Stimulated activated CD8-positive, alpha-beta memory T cell treated with anti-CD3 and anti-CD28 coated beads, Interleukin-4, amount 100 ng/mL, for 4 hours (primary cell): ENCODE measurements at regions not wholly inside any gene's neighbourhood (a gene's known extent, or its start where the extent isn't known, plus 50 kb on each side); places are given as distances from the start of the nearest gene placed in this dataset.
"Not testable (repeated sequence)": the region's sequence is repeated elsewhere in the genome, so short reads cannot be mapped to it uniquely, and the experiment has no call there.

ENCODE experiments used
- DNase-seq, 2 donors: peaks; one replicate each; pipeline ENCODE4 v3.0.0-alpha.2; 2020; ENCODE audit warnings: low read depth in 2 of 2, low spot score in 1 of 2

DNA sequence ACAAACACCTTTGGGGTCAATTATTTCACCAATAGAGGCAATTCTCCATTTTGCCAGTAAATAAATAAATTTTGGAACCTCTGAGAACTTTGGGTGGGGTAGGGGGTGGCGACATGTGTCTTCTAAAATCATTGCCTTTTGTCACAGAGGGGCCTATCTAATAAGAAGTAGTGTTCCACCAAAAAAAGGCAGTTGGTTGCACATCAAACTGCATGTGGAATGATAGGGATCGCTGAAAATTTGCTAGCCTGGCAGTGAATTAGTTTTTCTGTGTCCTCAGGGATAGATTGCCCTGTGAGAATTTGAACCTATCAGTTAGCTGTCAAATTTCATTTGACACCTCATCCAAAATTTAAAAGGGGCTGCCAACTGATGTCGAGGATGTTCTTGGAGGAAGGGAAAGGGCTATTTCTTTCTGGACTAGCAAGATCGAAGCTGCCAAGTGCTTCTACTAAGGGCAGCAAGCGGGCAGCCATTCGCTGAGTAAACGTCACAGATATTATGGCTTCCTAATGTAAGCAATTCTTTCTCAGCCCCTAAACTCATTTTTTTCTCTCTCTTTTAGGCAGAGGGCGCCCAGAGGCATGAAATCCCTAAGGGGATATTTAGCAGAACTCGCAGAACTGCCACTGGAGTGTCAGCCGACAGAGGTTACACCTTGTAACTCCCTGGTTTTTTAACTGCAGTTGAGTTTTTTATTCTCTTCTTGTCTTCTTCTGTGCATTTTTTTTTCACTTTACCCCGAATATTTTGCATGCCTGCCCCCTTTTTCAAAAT is 2208.1 kb upstream of the WWC1 start:
- DNase-seq, result no peak

DNA sequence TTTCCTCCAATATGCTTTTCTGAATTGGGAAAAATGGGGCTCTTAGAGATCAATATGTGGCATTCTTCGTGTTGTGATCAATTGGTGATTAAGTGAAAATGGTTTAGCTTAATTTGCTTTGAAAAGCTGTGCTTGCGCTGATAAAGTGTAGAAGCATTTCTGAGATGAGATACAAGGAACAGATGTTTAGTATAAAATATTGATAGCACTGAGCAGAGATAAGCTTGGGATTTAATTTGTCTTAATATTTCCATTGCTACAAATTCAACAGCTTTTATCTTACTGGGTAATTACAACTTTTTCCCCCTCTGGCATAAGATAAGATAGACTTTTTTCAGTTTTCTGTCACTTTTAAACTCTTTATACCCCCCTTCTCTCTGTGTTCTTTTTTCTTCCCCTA is 2204.9 kb upstream of the WWC1 start:
- DNase-seq, result no peak

DNA sequence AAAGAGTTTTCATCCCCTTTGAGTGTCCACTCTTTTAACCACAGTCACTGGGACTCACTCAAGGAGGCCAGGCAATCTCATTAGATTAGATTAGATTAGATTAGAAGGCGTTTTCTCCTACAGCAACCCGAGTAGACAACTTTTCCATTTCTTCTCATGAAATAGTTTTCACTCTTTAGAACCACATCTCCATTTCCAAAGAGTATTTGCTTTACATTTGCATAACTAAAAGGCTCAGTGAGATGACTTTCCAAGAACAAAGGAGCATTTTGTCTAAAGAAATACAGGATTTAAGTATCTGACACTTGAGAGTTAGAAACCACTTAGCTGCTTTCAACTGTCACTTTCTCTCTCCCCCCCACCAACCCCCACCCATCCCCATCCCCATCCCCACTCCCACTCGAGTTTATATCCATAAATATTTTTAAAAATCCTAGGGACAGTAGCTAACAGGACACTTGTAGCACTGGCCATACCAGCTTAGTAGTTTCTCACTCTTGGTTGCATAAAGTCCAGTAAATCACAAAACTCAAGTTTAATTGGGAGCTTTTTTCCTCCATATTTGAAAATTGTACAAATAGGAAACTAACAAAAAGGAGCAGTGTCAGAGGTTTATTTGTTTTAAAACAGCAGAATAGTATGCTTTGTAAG is 2202.9 kb upstream of the WWC1 start:
- no peak for DNase-seq

DNA sequence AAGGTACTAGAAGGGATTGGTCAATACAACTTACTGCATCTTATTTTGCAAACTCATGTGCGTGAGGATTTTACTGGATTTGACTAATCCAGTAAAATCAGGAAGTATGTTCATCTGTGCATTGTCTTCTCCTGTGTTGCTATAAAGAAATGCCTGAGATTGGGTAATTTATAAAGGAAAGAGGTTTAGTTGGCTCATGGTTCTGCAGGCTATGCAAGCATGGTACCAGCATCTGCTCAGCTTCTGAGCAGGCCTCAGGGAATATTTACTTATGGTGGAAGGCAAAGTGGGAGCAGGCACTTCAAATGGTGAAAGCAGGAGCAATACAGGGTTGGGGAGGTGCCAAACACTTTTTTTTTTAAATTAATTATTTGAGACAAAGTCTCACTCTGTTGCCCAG is 2199.5 kb upstream of the WWC1 start:
- DNase-seq, result no peak

DNA sequence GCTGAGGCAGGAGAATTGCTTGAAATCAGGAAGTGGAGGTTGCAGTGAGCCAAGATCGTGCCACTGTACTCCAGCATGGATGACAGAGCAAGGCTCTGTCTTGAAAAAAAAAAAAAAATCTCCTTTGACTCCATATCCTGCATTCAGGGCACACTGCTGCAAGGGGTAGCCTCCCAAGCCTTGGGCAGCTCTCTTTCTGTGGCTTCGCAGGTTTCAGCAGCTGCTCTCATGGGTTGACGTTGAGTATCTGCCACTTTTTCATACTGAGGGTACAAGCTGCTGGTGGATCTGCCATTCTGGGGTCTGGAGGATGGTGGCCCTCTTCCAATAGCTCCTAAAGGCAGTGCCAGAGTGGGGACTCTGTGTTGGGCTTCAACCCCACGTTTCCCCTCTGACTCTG is 2198.1 kb upstream of the WWC1 start:
- DNase-seq, result no peak

DNA sequence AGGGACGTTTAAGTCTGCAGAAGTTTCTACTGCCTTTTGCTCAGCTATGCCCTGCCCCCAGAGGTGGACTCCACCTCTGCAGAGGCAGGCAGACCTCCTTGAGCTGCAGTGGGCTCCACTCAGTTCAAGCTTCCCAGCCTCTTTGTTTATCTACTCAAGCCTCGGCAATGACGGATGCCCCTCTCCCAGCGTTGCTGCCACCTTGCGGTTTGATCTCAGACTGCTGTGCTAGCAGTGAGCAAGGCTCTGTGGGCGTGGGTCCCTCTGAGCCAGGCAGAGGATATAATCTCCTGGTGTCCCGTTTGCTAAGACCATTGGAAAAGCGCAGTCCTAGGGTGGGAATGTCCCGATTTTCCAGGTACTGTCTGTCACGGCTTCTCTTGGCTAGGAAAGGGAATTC is 2188.5 kb upstream of the WWC1 start:
- no peak for DNase-seq

DNA sequence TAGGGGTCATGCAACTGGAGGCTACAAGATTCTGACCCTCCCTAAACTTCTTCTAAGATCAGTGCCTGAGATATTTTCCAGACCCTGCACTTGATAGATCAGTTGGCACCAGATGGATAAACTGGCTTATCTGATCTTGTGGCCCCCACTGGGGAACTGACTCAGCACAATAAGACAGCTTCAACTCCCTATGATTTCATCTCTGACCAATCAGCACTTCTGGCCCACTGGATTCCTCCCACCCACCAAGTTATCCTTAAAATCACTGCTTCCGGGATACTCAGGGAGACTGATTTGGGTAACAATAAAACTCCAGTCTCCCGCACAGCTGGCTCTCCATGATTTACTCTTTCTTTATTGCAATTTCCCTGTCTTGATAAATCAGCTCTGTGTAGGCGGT is 2180.4 kb upstream of the WWC1 start:
- DNase-seq, result no peak

DNA sequence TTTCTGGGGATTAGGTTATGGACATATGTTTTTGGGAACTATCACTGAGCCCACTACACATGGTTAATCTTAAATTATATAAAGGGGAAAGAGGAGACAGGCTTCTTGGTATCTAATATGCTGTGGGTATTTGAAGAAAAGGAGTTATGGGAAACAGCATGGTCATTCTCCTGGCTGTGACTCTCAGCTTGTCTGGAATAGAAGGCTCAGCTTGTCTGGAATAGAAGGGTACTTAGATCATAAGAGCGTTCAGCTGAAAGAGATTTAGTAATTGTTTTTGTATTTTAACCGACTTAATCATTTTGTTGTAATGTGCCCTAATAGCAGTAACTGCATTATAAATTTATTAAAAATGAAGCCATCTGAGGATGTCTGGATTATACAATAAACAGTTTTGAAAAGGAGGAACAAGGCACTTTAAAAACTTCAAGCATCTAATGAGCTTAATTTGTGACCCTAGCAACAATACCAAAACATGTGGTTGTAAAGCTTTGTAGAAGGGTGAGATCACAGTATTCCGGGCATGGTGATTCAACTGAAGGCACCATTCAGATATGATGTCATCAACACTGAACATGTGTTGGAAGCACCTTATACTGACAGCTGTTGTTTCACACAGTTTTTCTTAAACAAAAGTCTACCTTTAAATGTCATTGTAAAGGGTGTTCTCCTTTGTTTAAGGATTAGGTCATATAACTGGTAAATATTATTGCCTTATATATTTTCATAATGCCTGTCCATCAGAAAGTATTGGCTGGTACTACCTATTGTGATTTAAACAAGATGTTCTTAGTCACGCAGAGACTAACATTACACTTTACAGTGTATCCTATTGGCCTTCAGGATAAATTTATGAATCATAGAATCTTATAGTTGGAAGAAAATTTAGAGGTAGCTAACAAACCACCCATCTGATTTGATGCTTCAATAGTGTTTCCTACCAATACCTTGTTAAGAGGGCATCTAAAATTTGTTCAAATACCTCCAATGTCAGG is 2174.1 kb upstream of the WWC1 start:
- DNase-seq, result no peak

DNA sequence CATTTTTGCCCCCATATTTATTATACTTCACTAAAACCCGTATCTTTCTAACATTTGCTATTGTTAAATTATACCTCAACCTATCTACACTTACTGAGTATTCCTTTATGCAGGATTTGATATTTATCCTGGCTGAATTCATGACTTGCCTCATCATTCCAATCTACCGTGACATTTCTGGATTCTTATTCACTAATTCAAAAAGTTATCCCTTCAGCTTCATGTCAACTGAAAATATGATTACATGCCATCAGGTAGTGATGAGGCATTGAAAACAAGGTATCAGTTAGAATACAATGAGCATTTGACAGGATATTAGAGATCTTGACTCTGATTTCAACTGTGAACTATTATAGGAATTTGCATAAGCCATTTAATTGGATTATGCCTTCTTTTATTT is 2171.9 kb upstream of the WWC1 start:
- DNase-seq, result no peak

DNA sequence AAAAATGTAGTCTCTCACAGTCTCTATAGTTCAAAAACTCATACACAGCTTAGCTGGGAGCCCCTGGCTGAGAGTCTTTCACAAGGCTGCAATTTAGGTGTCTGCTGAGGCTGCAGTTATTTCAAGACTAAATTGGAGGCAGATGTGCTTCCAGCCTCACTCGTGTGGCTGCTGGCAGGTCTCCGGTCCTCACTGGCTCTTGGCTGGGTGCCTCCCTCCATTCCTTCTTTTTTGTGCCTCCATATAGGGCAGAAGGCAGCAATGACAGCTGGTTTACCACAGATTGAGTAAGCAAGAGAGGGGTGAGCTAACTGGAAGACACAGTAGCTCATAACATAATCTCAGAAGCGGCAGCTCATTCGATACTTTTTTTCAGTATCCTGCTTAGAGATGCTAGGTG is 2167.7 kb upstream of the WWC1 start:
- DNase-seq, result no peak

DNA sequence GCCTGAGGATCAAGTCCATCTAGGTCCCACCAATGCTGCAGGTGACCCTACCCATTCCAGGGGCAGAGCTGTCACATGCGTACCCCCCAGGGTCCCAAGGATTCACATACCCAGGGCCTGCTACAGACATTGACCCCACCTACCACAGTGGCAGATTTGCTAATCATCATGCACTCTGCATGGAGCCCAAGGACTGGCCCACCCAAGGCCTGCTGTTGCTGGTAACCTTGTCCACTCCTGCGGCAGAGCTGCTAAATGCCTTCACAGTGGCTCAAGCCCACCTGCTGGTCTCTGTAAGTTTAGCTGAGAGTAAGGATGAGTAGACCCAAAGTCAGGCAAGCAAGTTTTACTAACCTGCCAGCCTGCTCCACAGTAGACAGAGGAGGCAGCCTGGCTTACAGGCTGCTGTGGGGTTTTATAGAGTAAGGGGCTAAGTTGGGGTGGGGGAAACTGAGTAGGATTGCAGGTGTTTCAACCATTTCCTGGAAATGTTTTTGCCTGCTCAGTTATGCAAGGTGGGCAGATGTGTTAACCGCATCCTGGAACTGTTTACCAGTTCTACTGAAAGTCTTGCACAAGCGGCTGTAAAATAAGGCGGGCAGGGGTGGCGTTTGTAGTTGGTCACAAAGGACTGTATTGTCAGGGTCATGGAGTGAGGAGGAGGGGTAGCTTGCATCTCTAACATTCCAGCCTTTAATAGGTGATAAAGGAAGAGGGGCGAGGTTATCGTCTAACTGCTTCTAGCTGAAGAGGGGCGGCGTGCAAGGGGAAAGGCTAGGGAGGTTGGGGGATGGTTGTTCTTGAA is 2163.5 kb upstream of the WWC1 start:
- DNase-seq, result no peak

DNA sequence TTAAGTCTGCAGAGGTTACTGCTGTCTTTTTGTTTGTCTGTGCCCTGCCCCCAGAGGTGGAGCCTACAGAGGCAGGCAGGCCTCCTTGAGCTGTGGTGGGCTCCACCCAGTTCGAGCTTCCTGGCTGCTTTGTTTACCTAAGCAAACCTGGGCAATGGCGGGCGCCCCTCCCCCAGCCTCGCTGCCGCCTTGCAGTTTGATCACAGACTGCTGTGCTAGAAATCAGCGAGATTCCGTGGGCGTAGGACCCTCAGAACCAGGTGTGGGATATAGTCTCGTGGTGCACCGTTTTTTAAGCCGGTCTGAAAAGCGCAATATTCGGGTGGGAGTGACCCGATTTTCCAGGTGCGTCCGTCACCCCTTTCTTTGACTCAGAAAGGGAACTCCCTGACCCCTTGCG is 2146.3 kb upstream of the WWC1 start:
- not testable (repeated sequence) for DNase-seq

DNA sequence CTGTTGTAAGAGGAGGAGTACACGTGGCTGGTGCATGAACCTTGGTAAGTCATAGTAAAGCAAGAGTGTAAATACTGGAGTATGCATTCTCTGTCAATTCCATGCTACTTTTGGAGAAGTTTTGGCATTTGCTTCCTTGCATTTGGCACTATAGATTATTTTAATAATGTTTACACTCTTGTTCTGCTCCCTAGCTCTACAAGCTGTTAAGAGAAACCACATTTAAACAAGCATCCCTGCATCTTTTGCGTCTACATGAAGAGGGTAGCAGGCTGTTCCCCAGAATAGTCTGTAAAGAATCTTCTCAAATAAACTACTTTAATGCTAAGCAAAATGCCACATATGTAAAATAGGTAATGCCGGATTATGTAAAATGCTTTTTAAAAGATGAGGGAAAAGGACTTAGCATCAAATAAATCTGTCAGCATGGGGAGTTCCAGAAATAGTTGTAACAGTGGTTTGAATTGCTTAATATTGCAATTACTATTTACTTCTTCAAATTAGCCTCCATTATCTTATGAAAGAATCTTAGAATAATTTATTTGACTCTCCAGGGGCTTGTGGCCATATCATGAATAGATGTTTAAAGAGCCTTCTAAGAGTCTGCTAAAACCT is 2127.3 kb upstream of the WWC1 start:
- DNase-seq, result no peak

DNA sequence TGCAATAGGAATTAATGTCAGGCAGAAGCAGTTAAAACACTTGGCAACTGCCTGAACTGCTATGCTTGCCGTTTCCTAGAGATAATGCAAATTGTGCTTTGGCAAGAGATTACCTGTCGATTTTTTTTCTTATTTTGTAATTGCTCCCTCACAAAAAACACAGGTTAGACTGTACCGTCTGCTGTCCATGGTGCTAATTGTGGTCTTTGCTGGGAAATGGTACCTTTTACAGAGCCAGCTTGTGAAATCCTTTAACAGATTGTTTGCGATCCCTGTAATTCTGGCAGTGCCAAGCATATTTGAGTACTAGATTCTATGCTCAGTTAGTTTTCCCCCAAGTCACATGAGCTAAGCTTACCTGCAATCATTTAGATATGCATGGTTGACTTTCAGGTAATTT is 2125.8 kb upstream of the WWC1 start:
- no peak for DNase-seq

DNA sequence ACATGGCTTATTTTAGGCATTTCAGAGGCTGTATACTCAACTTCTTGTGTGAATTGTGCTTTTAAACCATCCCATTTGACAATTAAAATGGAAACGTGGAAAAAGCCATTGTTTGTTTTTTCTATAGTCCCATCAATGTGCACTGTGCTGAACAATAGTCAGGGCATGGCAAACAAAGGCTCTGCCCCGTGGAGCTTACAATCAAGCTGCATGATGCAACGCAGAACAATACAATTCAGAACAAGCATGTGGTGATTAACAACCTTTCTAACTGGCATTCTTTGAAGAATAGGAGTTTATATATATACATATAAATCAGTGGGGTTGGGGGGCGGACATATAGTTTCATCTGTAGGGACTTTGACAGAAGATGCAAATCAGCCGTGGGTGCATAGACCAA is 2125.4 kb upstream of the WWC1 start:
- DNase-seq, result no peak

DNA sequence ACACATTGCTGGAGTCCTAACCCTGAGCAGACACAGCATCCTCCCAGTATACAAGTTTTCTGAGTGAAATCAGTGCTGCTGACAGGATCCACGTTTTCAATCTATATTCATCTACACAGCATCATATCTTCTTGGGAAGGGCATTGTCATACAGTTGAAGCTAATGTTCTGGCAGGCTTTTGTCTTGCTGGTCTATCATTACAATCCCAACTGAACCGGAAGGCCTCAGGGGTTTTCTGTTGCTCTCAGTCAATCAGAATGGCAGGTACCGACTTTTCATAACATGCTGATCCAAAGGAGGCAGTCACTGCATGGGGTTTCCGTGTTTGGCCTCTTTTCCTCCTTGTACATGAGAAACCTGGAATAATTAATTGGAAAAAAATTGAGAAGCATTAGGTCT is 2118.8 kb upstream of the WWC1 start:
- no peak for DNase-seq

DNA sequence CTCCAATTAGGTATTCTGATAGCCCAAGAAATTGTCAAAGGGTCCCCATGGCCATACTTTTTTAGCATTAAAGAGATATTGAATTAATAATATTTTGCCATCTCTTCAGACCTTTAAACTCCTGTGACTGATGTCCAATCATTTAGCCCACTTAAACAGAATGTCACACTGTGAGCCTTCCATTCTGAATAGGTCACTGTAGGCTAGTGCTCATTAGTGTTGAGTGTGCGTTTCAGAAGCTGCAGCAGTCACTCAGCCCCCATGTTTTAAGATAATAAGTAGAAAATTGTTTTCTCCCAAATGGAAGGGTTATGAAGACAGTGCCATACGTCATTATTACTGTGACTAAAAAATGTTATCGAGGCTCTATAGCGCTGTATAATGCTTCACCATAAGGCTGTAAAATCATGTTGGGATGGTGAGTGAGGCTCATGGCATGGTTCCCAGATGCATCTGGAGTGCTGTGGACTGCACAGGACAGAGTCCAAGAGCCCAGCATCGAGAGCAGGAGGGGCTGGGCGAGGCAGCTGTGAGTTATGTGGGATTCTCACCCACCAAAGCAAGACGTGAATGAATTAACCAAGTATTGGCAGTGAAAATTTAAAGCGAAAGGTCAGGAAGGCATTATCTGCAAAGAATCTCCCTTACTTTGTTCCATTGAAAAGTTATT is 2112.9 kb upstream of the WWC1 start:
- no peak for DNase-seq

DNA sequence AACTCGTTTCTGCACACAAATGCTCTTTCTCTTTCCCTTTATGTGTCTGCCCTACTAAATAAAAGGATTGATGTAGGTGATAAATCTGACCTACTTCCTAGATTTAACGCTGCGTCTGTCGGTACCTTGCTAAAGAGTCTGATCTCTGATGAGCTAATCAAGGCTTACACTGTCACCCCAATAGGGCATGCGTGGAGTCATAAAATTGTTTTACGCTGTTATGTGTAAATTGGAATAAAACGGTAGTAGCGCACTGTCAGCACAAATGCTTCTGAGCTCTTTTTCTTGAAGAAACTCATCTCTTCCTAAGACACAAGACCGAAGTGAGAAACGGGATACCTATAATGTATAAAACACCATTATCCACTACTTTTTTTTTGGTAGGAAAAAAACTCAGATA is 2106.3 kb upstream of the WWC1 start:
- DNase-seq, result no peak

DNA sequence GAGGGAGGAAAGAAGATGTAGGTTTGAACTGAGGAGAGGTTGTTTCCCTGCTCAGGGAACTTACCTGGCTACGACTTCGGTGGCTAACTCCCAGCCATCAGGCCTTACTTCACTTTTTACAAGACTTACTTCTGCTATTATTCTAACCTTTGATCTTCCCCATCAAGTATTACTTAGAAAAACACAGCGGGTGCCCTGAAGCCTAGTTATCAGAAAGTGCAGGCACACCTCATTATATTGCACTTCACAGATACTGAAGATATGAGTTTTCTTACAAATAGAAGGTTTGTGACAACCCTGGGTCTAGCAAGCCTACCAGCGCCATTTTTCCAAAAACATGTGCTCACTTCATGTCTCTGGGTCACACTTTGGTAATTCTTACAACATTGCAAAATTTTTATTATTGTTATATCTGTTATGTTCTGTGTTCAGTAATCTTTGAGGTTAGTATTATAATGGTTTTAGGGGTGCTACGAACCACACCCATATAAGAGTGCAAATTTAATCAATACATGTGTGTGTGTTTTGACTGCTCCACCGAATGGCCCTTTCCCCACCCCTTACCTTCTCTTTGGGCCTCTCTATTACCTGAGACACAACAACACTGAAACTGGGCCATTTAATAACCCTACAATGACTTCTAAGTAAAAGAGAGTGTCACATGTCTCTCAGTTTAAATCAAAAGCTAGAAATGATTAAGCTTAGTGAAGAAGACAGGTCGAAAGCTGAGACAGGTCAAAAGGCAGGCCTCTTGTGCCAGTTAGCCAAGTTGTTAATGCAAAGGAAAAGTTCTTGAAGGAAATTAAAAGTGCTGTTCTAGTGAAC is 2102.7 kb upstream of the WWC1 start:
- no peak for DNase-seq
